ENCODE measurements at regions not wholly inside any gene's neighbourhood (a gene's known extent, or its start where the extent isn't known, plus 50 kb on each side); places are given as distances from the start of the nearest gene placed in this dataset.

GRCh38 chr11:134515081-134515960 is 103.3 kb upstream of the B3GAT1 start:
- TF ChIP-seq RBM14 (IDR thresholded peaks at IDR 0.05; ENCODE audit: borderline replicate concordance, insufficient read depth, low read depth, low read length), result no peak
- TF ChIP-seq ETV5 (CRISPR knock-in tag; IDR thresholded peaks at IDR 0.05; ENCODE audit: low read depth), result no peak
- TF ChIP-seq NFIC (IDR thresholded peaks at IDR 0.05), result no peak
- TF ChIP-seq NEUROD1 (IDR thresholded peaks at IDR 0.05; ENCODE audit: borderline replicate concordance, low read depth, low read length, partially characterized antibody), result no peak
- no peak for TF ChIP-seq CTCF (IDR thresholded peaks at IDR 0.05 in 2 of 3, conservative IDR thresholded peaks at IDR 0.05 in 1 of 3; ENCODE audit: insufficient read depth in 2 of 3, low read depth in 1 of 3, low read length in 3 of 3)
- no peak for TF ChIP-seq ZFP30 (CRISPR knock-in tag; IDR thresholded peaks at IDR 0.05; ENCODE audit: borderline replicate concordance)
- no peak for TF ChIP-seq POLR2G (IDR thresholded peaks at IDR 0.05; ENCODE audit: low read depth, low read length)
- no peak for TF ChIP-seq POLR2A (conservative IDR thresholded peaks at IDR 0.05)
- no peak for TF ChIP-seq GABPB2 (CRISPR knock-in tag; conservative IDR thresholded peaks at IDR 0.05)
- TF ChIP-seq NFE2L1 (tag; IDR thresholded peaks at IDR 0.05; ENCODE audit: borderline replicate concordance, low read depth), result no peak
- TF ChIP-seq ATF6 (CRISPR knock-in tag; IDR thresholded peaks at IDR 0.05), result no peak
- TF ChIP-seq CREB3L1 (IDR thresholded peaks at IDR 0.05; ENCODE audit: borderline replicate concordance, low read depth), result no peak
- no peak for TF ChIP-seq ZKSCAN8 (CRISPR knock-in tag; IDR thresholded peaks at IDR 0.05)
- TF ChIP-seq RCOR1 (IDR thresholded peaks at IDR 0.05; ENCODE audit: borderline replicate concordance in 1 of 2, low read depth in 2 of 2, low read length in 2 of 2), result no peak
